ENCODE measurements at regions not wholly inside any gene's neighbourhood (a gene's known extent, or its start where the extent isn't known, plus 50 kb on each side); places are given as distances from the start of the nearest gene placed in this dataset.

DNA sequence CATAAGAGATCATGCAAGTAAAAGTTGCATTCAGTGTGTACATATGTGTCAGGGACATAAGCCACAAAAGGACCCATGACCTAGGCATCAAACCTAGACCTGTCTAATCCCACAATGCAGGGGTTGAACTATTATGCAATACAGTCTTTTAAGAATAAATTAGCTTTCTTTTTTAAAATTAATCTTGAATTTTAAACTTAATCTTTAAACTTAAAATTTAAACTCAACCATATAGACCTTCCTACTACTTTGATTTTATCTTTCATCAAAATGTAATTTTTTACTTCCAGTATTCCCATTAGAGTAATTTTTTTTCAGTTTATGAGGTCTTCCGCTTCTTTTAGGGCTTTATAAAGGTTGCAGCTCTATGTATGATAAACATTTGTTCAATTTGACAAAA lies 702.9 kb downstream of the SUCLG1 start:
- no peak for DNase-seq

DNA sequence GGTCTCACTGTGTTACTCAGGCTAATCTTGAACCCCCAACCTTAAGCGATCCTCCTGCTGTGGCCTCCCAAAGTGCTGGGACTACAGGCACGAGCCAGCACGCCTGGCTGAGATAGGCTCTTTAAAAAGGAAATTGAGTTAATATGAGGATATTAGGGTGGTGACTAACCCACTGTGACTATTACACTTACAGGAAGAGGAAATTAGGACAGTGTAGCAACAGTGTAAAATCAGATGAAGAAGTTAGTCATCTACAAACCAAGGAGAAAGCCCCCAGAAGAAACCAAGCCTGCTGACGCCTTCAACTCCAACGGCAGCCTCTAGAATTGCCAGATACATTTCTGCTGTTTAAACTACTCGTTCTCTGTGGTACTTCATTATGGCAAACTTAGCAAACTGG lies 711.9 kb downstream of the SUCLG1 start:
- no peak for DNase-seq

DNA sequence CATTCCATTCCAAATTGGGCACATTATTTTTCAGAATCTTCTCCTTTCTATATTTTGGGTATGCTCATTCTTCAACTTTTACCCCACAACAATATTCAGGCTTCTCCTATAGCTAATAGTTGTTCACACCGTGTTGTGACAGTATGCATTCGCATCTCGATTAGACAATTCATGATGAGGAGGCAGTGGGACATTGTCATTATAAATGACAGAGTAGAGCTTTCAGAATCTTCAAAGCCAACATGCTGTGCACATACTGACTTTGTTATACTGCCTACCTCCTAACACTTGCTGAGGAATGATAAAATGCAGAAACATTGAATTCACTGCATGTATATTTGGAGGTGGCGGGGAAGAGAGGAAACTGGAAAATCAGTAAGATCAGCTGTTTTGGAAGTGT lies 714.2 kb downstream of the SUCLG1 start:
- no peak for DNase-seq

DNA sequence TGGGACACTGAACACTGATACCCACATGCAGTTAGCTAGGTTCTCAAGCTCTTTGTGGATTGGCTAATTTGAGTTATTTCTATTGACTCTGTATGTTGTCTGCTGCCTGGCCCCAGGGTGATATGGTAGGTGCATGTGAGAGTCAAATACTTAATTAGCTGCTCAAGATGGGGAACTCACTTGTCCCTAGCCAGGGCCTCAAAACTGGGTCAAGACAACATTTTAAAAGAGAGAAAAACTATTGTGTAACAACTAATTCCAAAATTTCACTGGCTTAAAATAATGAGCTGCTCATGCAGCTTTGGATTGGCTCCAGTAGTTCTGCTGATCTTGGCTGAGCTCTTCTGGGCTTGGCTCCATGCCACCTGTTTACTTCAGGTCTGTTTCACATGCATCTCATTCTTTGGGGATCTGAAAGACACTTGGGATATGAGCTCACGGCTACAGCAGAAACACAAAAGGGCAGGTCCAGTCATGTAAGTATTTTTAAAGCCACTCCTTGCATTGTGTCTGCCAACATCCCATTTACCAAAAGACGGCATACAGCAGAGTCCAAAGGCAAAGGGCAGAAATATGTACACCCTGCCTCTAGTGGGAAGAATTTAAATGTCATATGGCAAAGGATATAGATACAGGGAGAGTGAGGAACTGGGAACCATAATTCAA lies 716.8 kb downstream of the SUCLG1 start:
- no peak for DNase-seq

DNA sequence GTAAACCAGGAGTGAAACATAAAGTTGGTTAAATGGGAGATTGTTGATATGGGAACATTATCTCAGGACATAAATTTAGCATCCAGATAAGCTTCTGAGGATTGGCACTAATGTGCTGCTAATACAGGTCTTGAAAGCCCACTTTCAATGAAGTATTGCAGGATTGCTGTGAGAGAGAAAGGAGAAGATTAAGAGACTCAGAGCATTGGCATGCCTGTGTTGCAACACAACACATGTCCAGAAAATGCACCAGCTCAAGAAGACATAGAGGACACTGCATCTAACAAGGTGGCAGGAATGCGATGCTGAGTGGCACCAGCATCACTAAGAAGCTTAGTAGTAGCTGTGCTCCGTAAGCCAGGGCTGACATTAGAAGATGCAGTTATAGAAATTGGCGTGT lies 728.9 kb downstream of the SUCLG1 start:
- no peak for DNase-seq

DNA sequence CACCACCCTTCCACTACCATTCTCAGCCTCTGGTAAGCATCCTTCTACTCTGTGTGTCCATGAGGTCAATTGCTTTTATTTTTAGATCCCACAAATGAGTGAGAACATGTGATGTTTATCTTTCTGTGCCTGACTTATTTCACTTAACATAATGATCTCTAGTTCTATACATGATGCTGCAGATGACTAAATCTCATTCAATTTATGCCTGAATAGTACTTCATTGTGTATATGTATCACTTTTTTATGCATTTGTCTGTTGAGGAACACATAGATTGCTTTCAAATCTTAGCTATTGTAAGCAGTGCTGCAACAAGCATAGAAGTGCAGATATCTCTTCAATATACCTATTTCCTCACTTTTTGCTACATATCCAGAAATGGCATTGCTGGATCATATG lies 733.3 kb downstream of the SUCLG1 start:
- DNase-seq = no peak

DNA sequence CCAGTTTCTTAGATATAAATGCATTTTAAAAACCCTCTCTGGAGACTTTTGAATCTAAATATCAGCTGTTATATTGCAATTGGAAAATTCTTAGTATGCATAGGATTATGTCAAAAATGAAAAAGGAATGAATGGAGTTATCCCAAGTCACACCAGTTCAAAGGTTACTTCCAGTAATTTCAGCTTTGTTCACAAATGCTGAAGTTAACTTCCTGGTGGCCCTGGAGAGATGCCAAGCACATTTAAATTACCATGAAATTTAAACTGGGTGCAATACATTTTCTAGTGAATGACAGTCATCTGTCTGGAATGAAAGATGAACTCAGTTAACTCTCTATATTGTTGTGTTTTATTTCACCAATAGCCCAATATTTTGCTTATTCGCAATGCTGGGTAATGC lies 753.9 kb downstream of the SUCLG1 start:
- no peak for DNase-seq

DNA sequence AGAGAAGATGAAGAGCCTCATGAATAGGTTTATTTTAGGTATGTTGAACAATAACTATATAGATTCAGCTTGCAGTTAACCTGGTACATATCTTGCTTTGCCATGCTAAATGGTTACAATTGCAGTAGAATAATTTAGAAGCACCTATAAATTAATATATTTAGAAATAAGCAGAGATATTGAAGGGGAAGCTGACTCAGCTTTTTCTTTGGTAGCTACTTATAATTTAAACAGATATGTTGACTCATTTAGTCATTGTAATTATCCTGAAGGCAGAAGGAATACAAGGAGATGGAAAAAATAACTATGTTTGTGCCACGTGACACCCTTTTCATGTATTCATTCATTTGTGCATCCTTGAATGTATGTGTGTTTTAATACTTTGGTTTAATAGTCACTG lies 755.5 kb downstream of the SUCLG1 start:
- DNase-seq = no peak

DNA sequence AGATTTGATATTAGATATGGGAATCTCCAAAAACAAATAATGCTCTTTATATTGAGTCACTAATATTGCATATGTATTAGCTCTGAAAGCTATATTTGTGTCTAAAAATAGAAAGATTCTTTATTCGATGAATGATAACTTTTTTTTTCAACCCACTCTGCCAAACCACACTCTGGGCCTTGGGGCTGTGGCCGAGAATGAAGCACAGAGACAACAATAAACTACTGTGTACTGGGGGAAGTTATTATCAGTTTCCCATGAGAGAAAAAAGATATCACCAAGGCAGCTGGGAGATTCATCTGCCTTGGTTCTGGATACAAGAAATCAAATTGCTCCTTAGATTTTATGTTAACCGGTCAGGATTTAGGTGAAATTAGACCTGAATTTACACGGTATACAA lies 762.2 kb downstream of the SUCLG1 start:
- DNase-seq = no peak

DNA sequence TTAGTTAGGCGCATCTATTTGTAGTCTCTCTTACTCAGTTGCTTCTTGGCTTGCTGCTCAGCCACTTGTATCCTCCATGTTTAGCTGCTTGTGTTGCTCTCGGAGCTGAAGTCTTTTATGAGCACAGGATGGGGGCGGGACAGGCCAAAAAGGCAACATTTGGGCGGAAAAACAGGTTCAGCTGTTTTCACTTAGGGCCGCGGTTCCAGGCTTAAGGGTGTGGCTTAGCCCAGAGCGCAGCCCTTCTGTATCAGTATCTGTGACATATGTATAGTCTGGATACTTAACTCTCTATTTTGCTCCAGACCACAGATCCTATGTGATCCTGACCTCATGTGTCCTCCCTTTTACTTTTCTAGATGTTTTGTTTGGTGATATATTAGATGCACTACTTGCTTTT lies 763.5 kb downstream of the SUCLG1 start:
- no peak for DNase-seq

DNA sequence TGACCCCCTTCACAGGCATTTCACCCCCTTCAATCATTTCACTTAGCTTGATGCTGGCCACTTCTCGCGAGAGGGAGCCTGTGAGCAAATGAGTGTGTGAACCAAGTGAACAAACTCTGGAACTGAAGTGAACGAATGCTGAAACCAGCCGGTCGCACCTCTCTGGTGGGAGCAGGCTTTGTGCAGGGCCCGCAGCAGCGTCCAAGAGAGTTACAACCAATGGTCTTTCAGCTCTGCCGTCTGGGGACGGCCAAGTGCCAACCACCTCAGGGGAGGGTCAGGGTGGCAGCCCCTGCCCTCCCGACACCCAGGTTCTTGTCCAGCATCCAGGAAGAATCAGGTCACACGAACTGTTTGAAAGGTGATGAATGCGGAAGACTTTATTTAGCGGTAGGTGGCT lies 764.0 kb downstream of the SUCLG1 start:
- DNase-seq = no peak

DNA sequence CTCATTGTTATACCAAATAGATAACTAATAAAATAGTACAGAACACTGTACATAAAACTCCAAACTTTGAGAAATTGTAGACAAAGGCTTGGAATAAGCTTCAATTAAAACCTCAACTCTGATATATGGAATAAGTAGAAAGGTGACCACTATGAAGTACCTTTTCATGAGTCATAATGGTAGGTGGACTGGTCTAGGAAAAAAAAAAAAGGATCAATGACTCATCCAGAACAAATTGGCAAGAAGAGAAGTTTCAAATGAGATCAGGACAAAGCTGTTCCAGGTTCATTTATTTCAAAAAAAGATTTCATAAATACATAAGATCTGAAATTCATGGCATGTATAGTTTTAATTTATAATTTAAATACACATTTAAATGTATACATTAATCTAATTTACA lies 769.7 kb downstream of the SUCLG1 start:
- no peak for DNase-seq

DNA sequence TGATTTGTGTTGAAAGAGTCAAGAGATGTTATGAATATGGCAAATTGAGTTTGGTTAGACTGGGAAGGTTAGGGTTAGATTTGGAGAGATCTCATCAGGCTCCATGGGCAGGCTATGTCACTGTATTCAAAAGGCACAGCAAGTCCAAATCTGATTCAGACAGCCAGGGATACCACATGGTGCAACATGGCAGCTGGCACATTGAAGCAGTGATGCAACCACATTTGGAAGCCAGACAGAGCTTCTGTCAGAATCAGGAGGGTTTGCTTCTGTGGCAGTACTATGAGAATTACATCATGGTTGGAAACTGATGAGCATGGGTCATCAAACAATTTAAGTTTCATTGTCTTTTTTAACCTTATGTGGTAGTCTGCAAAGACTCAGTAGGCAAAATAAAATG lies 772.2 kb downstream of the SUCLG1 start:
- no peak for DNase-seq

DNA sequence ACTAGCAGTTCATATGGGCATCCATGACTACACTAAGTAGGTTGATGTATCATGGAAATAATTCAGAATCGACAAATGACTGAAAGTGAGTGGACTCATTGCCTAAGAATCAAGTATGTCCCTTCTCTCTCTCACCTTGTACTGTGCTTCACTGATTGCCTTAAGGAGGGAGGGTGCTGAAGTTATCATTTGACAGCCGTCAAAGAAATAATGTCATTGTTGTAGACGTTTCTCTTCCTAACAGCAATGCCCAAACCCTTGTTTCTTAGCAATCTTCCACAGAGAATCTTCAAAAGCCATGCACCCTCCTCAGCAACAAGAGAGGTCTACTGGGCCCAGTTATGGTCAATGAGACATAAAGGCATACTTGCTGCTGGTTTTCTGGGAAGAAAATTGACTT lies 785.0 kb downstream of the SUCLG1 start:
- DNase-seq = no peak

DNA sequence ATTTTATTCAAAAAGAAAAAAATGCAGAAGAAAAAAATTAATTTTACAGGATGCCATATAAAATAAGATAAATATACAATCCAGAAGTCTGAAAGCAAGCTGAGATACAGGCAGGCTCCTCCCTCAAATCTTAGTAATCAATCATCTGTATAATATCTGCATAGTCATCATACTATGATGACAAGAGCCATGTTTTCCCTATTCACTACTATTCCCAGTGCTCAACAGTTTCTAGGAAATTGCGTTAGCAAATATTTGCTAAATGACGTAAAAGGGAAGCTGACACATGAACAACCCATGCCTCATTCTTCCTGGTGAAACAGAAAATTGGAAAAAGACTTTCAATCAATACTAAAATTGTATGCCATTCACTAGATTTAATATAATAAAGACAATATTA lies 793.2 kb downstream of the SUCLG1 start:
- DNase-seq = no peak

DNA sequence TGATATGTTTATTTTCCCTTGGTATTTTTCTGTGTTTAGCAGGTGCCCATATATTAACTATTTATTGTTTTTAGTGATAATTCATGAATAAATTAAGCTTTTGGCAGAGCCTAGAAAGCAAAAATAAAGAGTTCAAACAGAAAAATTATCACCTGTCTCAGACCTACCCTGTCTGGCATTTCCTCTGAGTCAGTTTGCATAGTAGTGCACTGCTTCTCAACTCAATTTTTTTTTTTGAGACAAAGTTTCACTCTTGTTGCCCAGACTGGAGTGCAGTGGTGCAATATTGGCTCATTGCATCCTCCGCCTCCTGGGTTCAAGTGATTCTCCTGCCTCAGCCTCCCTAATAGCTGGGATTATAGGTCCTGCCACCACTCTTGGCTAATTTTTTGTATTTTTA lies 793.9 kb downstream of the SUCLG1 start:
- no peak for DNase-seq

DNA sequence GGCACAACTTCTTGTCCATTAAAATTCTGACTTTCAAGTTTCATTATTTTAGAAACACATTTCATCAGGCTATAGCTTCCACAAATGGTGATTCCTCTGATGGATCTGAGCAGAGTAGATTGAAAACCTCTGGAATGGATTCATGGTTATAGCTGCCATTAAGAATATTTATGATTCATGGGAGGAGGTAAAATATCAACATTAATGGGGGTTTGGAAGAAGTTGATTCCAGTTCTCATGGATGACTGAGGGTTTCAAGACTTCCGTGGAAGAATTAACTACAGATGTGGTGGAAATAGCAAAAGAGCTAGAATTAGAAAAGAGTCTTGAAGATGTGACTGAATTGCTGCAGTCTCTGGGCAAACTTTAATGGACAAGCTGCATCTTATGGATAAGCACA lies 797.4 kb downstream of the SUCLG1 start:
- DNase-seq = no peak

DNA sequence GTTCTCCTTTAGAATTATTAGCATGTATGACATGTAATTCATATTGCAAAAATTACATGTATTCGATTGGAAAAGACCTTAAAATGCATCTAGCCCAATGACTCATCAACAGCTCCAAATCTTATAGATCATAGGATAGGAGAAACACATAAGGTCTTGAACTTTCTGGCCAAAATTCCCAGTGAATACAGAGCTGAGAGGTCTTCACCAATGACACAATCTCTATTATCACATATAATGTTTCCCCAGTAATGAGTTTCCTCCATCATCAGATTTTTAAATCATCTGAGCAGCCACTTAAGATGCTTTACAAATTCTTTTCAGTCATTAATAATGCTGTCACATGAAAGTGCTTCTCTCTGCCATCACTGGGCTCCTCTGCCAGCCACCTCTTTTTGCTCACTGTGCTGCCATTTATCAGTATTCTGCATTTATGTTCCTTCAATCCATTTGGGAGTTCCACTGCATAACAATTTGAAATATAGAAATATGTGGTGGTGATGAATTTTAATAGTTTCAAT lies 804.9 kb downstream of the SUCLG1 start:
- no peak for DNase-seq

DNA sequence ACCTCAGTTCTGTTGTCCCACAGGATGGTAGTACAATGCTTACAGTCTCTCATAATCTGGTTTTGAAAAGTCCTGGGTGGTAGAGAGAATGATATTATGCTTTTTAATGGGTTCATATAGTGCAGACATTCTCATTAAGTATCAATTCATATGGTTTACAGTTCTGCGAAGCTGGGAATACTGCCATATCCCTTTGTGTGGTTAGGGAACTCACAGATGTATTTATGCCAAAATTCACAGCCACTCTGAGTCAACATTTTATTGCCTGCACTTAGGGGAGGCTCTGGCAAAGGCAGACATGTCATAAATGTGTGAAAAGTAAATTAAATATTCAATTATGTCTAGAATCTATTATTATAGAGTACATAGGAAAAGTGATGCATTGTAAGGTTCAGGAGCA lies 808.2 kb downstream of the SUCLG1 start:
- no peak for DNase-seq

DNA sequence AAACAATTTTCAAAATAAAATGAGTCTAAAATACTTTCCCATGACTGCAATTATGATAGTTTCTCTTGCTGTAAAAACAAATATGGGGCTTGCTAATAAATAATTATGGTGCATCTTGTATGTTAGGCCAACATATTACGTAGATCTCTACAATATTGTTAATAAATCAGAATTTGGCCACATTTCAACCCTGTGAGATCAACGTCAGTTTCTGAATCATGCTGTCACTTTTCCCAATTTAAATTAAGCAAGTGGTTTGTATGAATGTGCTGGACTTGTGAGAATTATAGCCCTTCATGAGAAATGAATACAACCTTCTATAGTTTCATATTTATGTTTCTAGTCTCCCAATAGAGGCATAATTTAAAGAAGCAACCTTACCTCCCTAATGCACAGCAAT lies 808.9 kb downstream of the SUCLG1 start:
- no peak for DNase-seq

DNA sequence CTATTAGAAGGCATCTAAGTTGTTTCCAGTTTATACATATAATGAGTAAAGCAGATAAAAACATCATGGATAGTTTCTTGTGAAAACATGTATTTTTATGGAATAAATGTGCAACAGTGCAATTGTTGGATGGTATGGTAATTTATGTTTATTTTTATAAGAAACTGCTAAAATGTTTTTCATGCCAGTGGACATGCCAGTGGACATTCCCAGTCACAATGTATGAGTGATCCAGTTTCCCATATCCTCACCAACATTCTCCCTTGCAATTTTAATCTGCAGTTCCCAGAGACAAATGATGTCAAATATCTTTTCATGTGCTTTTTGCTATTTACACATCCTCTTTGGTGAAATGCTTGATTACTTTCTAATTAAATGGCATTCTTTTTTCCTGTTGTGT lies 818.6 kb downstream of the SUCLG1 start:
- DNase-seq = no peak

DNA sequence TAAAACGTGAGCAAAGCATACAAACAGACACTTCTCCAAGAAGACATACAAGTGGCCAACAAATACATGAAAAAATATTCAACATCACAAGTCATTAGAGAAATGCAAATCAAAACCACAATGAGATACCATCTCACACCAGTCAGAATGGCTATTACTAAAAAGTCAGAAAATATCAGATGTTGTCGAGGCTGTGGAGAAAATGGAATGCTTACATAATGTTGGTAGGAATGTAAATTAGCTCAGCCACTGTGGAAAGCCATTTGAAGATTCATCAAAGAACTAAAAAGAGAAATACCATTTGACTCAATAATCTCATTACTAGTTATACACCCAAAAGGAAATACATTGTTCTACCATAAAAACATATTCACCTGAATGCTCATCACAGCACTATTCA lies 825.7 kb downstream of the SUCLG1 start:
- DNase-seq = no peak

DNA sequence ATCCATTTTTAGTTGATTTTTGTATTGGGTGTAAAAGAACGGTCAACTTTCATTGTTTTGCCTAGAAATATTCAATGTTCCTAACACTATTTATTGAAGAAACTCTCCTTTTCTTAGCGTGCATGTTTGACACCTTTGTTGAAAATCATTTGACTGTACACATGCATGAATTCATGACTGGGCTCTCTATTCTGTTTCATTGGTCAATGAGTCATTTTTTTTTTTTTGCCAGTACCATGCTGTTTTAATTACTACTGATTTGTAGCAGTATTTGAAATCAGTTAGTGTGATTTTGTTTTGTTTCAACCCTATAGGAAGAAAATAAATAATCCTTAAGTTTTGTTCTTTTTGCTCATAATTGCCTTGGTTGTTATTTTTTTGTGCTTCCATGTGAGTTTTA lies 828.7 kb downstream of the SUCLG1 start:
- DNase-seq = no peak

DNA sequence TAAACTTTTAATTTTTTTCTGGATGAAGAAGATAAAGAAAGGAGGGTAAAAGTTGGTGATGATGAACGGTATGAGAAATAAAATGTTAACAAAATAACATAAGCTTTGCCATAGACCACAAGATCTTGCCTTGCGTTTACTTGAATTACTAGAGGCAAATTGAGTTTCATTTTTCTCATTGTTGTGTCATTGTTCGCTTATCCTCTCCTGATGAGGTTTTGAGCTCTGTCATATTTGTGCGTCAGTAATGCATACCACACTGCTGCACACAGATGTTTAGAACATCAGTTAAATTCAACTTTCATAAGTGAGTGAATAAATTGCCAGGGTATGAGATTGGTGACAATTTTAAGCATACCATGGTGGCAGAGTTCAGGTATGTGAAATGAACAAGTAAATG lies 843.6 kb downstream of the SUCLG1 start:
- DNase-seq = no peak

DNA sequence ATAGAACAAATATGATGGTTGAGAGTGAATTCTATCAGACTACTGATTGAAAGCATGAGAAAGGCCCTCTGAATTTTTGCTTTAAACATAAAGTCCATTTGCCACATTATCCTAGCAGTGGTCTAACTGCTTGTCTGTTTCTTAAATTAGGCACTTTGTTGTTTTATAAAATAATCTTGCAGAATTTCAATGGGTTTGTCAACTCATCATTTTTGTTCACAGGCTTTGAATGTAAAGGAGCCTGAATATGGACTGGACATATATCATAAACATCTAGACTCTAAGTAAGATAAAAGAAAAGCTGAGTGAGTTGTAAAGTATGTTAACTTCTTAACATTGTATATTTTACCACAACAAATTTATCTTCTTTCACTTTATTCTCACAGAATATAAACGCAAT lies 845.9 kb downstream of the SUCLG1 start:
- DNase-seq = no peak

DNA sequence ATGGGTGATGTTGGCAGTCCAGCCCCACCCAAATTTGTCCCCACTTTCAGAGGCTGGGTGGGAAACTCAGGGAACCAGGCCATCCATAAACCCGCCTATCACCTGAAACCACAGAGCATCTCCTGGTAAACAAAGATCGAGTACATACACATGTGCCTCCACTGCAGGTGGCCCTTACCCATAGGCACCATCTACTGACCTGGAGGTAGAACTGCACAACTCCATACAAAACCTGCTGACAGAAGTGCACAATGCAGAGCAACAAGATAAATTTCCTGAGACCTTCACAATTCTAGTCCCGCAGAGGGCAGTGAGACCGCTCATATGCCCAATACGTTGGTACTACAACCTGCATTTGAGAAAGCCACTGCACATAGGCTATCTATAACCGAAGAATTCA lies 856.3 kb downstream of the SUCLG1 start:
- no peak for DNase-seq
